Right lobe of liver (tissue), 4 donors: ENCODE measurements at regions not wholly inside any gene's neighbourhood (a gene's known extent, or its start where the extent isn't known, plus 50 kb on each side); places are given as distances from the start of the nearest gene placed in this dataset.

Source experiments
- POLR2A ChIP-seq: fragments of 450-650 bp; IDR thresholded peaks from one replicate; pipeline ENCODE4 v1.6.1; 2017; ENCODE audit warnings: antibody characterized with exemption, mild to moderate bottlenecking
- TF ChIP-seq, protein P1 (sequence below), 4 donors: fragments of 200-600 bp in 3 of 4; fragments of 450-650 bp in 1 of 4; IDR thresholded peaks; one replicate each; pipeline versions ENCODE4 v1.5.1 to v1.8.0; 2016 to 2022; ENCODE audit warnings: antibody characterized with exemption in 4 of 4, mild to moderate bottlenecking in 2 of 4
- donor health status: DM: no; HTN: no; CAD: no.
- donor health status: DM: no; HTN: no; CAD: no.
- donor health status: DM: no; HTN: yes; CAD: no.

DNA sequence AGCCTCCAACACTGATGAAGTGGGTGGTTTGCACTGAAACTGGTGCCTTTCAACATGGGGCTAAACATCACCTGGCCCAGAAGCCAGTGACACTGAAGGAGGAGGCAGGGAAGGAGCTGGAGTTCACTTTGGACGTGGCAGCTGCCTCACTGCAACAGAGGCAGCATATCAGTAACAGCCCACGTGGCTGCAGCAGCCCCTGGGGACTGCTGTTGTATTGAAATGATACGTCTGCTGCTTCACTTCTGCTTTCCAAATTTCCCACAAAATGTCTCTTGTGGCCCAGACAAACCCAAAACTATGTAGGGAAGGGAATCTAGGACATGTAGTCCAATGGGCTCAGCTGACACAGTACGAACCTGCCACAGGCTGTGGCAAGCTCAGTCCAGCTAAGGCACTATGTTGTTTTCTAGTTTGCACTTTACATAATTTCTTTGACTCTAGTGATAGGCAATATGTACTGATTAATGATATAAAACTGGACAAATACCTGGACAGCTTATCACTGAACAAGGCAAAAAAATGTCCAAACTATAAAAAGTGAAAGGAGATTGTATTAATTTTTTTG lies 84.7 kb upstream of the RAPGEF2 start:
- TF ChIP-seq, protein P1, sequence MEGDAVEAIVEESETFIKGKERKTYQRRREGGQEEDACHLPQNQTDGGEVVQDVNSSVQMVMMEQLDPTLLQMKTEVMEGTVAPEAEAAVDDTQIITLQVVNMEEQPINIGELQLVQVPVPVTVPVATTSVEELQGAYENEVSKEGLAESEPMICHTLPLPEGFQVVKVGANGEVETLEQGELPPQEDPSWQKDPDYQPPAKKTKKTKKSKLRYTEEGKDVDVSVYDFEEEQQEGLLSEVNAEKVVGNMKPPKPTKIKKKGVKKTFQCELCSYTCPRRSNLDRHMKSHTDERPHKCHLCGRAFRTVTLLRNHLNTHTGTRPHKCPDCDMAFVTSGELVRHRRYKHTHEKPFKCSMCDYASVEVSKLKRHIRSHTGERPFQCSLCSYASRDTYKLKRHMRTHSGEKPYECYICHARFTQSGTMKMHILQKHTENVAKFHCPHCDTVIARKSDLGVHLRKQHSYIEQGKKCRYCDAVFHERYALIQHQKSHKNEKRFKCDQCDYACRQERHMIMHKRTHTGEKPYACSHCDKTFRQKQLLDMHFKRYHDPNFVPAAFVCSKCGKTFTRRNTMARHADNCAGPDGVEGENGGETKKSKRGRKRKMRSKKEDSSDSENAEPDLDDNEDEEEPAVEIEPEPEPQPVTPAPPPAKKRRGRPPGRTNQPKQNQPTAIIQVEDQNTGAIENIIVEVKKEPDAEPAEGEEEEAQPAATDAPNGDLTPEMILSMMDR (IDR thresholded peaks at IDR 0.05) = no peak
- no peak for TF ChIP-seq POLR2A
